C4-2B (cell line): ENCODE measurements at regions not wholly inside any gene's neighbourhood (a gene's known extent, or its start where the extent isn't known, plus 50 kb on each side); places are given as distances from the start of the nearest gene placed in this dataset.

Experiments used
- ZFX ChIP-seq: fragments of 450-650 bp; IDR thresholded peaks from 2 replicates; pipeline ENCODE4 v1.6.1; 2017
- TF ChIP-seq, protein P1 (sequence below): fragments of 450-650 bp; conservative IDR thresholded peaks from 2 replicates; pipeline ENCODE4 v1.5.1; 2017; ENCODE audit warnings: mild to moderate bottlenecking

DNA sequence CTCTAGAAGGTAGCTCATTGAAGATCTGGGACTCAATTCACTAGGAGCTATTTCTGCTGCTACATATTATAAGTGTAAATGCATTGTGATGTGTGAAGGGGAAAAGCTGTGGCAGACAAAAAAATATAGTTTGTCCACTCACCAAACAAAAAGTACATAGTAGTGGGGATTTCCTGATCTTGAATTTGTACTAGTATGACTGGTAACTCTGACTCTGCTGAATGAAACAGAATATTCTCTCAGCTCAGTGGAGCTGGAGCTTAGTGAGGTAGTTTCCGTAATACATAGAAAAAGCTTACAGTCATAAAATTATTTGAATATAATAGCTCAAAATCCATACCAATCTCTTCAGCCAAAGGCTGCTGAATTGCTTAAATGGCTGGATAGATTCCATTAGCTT, 455.6 kb upstream of the CD180 start:
- TF ChIP-seq, protein P1, sequence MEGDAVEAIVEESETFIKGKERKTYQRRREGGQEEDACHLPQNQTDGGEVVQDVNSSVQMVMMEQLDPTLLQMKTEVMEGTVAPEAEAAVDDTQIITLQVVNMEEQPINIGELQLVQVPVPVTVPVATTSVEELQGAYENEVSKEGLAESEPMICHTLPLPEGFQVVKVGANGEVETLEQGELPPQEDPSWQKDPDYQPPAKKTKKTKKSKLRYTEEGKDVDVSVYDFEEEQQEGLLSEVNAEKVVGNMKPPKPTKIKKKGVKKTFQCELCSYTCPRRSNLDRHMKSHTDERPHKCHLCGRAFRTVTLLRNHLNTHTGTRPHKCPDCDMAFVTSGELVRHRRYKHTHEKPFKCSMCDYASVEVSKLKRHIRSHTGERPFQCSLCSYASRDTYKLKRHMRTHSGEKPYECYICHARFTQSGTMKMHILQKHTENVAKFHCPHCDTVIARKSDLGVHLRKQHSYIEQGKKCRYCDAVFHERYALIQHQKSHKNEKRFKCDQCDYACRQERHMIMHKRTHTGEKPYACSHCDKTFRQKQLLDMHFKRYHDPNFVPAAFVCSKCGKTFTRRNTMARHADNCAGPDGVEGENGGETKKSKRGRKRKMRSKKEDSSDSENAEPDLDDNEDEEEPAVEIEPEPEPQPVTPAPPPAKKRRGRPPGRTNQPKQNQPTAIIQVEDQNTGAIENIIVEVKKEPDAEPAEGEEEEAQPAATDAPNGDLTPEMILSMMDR = no peak
- TF ChIP-seq ZFX = no peak
